ENCODE measurements at regions not wholly inside any gene's neighbourhood (a gene's known extent, or its start where the extent isn't known, plus 50 kb on each side); places are given as distances from the start of the nearest gene placed in this dataset.
"Not testable (repeated sequence)": the region's sequence is repeated elsewhere in the genome, so short reads cannot be mapped to it uniquely, and the experiment has no call there.

DNA sequence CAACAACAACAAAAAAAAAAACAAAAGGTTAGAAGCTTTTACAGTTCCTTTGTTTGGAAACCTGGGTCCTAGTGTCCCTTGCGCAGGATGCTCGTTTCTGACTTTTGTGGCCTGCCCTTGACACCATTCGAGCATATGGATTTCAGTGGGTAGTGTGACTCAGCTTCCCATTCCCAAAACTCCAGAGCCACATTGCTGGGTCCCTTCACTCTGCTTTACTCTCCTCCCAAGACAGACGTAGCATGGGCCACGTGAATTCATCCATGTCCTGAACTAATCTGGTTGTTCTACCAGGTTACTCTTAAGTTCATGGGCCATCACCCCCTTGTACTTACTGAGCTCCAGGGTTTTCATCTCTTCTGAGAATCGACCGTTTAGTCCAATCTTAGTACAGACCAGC lies 68.0 kb upstream of the MAX start:
- Histone ChIP-seq H3K4me3 (peak overlapping the region in 2 of 4 donors; percentile 21 to 33), H3K27me3 (no peaks in the 10 kb centered on the region), H3K36me3 (no peaks in the 10 kb centered on the region), H3K27ac (peak overlapping the region in 1 of 4 donors; percentile 7), H3K4me1 (peaks cover 0 to 9% (median 0%) of the 10 kb centered on the region in 4 donors), H3K9me3 (no peaks in the 10 kb centered on the region)
- no peak for TF ChIP-seq POLR2A (IDR thresholded peaks at IDR 0.05)
- TF ChIP-seq, protein P1, sequence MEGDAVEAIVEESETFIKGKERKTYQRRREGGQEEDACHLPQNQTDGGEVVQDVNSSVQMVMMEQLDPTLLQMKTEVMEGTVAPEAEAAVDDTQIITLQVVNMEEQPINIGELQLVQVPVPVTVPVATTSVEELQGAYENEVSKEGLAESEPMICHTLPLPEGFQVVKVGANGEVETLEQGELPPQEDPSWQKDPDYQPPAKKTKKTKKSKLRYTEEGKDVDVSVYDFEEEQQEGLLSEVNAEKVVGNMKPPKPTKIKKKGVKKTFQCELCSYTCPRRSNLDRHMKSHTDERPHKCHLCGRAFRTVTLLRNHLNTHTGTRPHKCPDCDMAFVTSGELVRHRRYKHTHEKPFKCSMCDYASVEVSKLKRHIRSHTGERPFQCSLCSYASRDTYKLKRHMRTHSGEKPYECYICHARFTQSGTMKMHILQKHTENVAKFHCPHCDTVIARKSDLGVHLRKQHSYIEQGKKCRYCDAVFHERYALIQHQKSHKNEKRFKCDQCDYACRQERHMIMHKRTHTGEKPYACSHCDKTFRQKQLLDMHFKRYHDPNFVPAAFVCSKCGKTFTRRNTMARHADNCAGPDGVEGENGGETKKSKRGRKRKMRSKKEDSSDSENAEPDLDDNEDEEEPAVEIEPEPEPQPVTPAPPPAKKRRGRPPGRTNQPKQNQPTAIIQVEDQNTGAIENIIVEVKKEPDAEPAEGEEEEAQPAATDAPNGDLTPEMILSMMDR (IDR thresholded peaks at IDR 0.05), result no peak
- no peak for DNase-seq

DNA sequence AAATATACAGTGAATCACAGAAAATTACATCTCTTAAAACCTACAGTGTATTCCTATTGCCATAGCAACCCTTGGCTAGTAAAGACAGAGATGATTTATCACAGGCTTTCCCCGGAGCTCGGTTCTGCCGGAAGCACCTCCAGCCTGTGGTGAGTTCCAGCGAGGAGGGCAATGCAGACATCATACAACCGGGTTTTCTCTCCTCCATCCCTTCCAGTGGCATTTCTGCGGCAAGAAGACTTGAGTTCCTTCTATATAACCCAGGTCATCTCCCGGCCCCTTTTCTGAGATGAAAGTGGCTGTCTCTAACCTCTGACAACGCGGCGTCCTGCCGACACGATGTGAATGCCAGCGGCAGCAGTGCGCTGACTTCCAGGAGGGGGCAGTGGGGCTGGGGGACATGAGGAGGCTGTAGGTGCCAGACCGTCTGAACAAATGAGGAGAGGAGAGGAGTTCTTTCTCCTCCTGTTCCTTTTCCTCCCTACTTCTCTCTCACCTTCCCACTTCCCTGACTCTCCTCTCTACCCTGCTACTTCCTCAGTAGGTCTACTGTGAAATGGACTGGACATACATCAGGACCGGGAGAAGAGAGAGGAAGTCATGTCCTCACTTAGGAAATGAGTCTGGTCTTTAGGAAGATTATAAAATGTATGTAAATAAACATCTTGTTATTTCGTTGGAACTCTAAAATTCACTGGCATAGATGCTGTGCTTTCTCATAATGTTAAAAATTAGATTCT lies 68.6 kb upstream of the MAX start:
- no peak for TF ChIP-seq POLR2A (IDR thresholded peaks at IDR 0.05)
- TF ChIP-seq, protein P1 (IDR thresholded peaks at IDR 0.05), result peak in 3 of 6 experiments; percentile 23 to 26 (median 25)
- peak overlapping the region in 1 of 4 donors; percentile 7 for H3K27ac ChIP-seq
- peak in 2 of 3 donors; percentile 54 to 67 for DNase-seq

DNA sequence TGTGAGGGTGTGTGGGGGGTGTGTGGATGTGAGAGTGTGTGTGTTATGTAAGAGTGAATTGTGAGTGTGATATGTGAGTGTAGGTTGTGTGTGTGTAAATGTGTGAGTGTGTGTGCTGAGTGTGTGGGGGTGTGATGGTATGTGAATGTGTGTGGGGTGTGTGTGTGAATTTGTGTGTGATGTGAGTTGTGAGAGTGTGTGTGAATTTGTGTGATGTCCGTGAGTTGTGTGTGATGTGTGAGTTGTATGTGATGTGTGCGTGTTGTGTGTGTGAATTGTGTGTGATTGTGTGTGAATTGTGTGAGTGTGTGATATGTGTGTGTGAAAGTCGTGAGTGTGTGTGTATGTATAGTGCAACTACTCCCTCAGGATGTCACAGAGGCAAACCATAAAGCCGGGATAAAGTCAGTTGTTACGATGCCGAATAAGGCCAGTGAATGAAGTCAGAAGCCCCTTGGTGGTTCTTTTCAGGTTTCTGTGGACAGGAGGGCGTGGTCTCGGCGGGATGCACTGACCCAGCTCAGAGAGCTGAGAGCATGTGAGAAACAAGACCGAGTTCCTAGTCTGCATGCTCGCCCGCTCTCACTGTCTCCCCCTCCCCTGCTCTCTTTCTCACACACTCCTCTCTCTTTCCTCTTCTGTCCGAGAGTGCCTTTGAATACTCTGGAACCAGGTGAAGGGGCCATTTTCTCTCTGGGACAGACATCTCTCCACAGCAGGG lies 71.8 kb upstream of the MAX start:
- no peak for DNase-seq
- Histone ChIP-seq H3K36me3 (no peaks in the 10 kb centered on the region), H3K27me3 (no peaks in the 10 kb centered on the region), H3K4me3 (no peak overlapping the region), H3K27ac (no peak overlapping the region), H3K4me1 (peaks cover 0 to 9% (median 0%) of the 10 kb centered on the region in 4 donors), H3K9me3 (no peaks in the 10 kb centered on the region)
- TF ChIP-seq, protein P1 (IDR thresholded peaks at IDR 0.05), result no peak
- TF ChIP-seq POLR2A (IDR thresholded peaks at IDR 0.05), result no peak

More for the DNA sequence above, 68.6 kb upstream of the MAX start:
- Histone ChIP-seq H3K4me3 (peak overlapping the region; percentile 21 to 41 (median 28)), H3K4me1 (peaks cover 0 to 9% (median 0%) of the 10 kb centered on the region in 4 donors), H3K9me3 (no peaks in the 10 kb centered on the region), H3K27me3 (no peaks in the 10 kb centered on the region), H3K36me3 (no peaks in the 10 kb centered on the region)

DNA sequence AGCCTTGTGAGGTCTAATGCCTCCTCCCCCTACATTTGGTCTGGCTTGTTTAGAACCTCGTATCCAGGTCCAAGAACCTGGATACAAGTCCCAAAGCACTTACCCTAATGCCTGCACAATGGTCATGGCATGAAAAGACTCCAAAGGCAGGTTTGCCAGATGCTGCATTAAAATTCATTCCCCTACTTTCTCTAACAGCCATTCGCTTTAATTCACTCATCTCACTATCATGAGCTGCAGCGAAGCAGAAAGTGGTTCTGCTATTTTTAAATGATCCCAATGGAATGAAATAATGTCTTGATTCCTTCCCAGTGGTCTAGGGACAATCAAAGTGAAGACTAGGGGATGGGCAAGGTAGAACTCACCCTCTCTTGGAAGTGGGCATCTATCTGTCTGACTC lies 72.5 kb upstream of the MAX start:
- Histone ChIP-seq H3K4me1 (peaks cover 0 to 10% (median 0%) of the 10 kb centered on the region in 4 donors), H3K27ac (no peak overlapping the region), H3K27me3 (no peaks in the 10 kb centered on the region), H3K4me3 (no peak overlapping the region), H3K9me3 (no peaks in the 10 kb centered on the region), H3K36me3 (no peaks in the 10 kb centered on the region)
- no peak for DNase-seq
- TF ChIP-seq, protein P1 (IDR thresholded peaks at IDR 0.05), result no peak
- TF ChIP-seq POLR2A (IDR thresholded peaks at IDR 0.05), result no peak

DNA sequence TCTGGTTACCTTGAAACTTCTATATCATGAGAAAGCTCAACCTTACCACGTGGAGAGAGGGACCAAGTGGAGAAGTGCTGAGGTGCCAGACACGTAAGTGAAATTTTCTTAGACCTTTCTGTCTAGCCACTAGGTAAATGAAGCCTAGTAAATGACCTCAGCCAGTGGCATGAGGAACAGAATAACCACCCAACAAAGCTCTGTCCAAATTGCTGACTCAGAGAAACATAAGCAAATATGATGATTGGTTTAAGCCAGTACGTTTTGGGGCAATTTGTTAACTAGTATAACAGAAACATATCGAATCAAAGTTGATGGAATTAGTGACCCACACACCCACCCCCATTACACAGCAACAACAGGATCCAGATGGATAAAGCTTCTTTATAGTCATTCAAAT lies 75.2 kb upstream of the MAX start:
- no peak for DNase-seq
- no peaks in the 10 kb centered on the region for H3K36me3 ChIP-seq
- H3K27me3 ChIP-seq, result no peaks in the 10 kb centered on the region
- no peak for TF ChIP-seq POLR2A (IDR thresholded peaks at IDR 0.05)
- TF ChIP-seq, protein P1 (IDR thresholded peaks at IDR 0.05), result no peak
- no peak overlapping the region for H3K27ac ChIP-seq
- H3K4me1 ChIP-seq, result peaks cover 0 to 10% (median 2%) of the 10 kb centered on the region in 4 donors
- no peak overlapping the region for H3K4me3 ChIP-seq
- peaks cover 0 to 7% (median 0%) of the 10 kb centered on the region in 4 donors for H3K9me3 ChIP-seq

DNA sequence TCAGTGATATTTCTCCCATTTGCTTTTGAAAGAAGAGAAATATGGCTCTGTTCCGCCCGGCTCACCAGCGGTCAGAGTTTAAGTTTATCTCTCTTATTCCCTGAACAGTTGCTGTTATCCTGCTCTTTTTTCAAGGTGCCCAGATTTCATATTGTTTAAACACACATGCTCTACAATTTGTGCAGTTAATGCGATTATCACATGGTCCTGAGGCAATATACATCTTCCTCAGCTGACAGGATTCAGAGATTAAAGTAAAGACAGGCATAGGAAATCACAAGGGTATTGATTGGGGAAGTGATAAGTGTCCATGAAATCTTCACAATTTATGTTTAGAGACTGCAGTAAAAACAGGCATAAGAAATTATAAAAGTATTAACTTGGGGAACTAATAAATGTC lies 76.9 kb upstream of the MAX start:
- not testable (repeated sequence) for H3K27ac ChIP-seq, DNase-seq

More for the DNA sequence above, 76.9 kb upstream of the MAX start:
- not testable (repeated sequence) for H3K9me3 ChIP-seq, H3K4me1 ChIP-seq, H3K36me3 ChIP-seq, H3K4me3 ChIP-seq, H3K27me3 ChIP-seq
